IPS DF 19.7 (cell line): ENCODE measurements at regions not wholly inside any gene's neighbourhood (a gene's known extent, or its start where the extent isn't known, plus 50 kb on each side); places are given as distances from the start of the nearest gene placed in this dataset.

Experiments used
- DNase-seq: peaks from one replicate; pipeline ENCODE4 v3.0.0-alpha.2; 2013; ENCODE audit warnings: low read depth, low spot score

DNA sequence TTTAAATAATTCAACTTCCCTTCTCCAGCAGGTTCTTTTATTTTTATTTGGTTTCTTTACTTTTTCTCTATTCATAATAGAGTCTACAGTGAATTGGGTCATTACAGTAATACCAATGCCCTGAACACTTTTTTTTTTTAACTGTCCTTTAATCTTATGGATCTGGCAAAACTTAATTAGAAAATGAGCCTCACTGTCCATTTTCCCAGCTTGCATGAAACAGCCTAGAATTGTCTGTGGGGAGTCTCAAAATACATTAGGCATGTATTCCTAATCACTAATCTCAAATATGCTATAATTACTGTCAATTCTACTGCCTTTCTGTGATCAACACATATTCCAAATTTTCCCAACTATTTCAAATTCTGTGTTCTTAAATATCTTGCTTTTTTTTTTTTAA, 406.8 kb downstream of the ANXA1 start:
- DNase-seq: no peak

DNA sequence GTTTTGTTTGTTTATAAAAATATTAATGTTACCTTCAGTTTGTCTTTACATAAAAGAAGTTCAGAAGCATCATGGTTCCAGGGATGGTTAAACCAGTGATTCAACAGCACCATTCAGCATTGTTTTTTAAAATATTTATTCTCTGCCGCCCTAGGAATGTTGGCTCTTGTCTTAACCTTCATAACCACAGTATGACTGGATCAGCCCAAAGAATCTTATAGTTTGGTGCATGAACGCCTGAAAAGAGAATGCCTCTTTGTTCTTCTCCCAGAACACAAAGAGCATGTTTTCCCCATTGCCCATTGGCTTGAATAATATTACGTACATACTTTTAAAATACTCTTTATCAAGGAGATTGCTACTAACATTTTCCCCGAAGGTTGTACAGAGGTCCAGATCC, 413.4 kb downstream of the ANXA1 start:
- DNase-seq: no peak

DNA sequence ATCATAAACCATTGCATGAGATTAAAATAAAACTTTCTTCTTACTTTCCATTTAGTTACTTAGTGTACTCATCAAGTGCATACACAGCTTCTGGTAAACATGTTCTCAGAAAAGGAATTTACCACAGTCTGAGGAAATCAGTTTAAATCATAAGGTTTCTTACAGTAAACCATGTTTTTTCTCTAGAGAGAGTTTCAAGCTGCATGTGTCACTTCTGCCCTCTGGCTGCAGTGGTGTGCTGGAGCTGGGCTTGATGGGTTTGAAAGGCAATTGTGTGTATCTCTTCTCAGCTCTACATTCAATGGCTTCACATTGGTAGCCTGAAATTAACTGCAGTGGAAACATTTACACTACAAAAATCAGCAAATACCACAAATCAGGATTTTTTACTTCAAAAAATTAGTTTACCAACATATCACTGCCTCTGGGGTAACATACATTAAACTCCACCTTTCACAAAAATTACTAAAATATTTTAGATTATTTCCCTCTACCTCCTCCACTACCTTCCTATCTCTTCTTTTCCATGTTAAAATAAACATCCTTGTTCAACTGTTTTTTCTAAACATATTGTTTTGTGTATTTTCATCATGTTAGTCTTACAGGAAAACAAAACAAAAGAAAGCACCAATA, 414.3 kb downstream of the ANXA1 start:
- DNase-seq: peak; percentile 17

DNA sequence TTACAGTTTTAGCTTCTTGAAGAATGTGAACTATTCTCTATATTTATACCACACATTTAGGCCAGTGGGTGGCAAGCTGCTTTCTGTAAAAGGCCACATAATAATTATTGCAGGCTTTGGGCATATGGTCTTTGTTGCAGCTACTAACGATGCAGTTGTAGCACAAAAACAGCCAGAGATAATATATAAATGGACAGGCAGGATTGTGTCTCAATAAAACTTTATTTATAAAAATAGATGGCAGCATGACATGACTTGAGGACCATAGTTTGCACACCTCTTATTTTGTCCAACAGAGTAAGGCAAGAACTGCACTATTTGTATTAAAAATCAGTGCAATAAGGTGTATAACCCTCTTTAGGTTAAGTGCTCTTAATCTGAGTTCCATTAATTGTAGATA, 415.0 kb downstream of the ANXA1 start:
- no peak for DNase-seq

DNA sequence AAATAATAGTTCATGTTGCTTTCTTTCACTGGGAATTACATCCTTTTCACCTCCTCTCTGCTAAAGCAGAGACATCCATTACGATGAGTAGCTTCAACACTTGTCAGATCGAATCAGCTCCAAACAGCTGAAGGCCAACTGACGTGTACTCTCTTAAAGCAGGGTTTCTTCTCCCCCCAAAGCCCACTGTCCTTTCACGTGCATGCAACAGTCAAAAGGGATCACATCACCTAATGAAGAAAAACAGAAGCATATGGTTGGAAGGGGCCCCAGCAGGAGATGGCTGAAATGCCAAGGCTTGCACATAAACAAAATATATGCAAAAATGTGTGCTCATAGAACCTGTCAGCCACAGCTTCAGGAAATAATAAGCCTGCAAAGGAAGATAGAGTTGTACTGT, 421.6 kb downstream of the ANXA1 start:
- DNase-seq: no peak

DNA sequence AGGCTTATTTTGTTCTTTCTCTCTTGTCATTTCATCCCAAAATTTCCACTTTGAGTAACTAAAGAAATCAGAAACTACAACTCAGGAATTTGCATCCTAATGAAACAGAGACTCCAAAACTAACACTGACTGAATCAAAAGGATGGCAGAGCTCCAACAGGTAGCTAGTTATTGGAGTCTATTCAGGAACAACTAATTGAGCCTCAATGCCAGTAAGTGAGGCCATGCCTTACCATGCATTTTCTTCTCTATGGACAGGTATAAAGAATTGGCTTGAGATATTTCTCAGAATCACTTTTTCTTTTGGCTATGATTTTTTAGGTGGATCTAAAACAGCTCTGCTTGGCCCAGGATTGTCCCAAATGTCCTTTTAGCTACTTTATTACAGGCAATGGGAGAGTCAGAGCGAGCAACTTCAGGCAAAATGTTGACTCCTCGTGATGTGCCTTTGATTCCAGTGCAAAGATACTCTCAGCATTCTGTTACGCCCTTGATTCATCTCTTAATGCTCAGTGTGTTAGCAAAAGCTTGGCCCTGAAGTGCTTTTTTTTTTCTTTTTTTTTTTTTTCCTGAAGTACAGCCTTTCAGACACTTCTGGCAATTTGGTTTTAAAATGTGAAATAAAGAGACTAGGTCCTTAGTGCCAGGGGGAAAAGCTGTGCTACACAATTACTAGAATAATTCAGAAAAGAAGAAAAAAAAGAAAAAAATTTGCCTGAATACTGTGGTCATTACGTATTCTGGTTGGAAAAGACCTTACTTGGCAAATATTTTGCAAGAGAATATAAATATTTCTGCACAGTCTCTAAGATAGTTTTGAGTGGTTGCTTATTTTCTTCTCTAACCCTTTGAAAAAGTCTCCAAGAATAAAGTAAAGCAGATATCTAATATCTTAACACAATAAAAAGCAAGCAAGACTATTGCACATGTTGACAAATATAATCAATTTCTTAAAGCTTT, 423.7 kb downstream of the ANXA1 start:
- DNase-seq: no peak

DNA sequence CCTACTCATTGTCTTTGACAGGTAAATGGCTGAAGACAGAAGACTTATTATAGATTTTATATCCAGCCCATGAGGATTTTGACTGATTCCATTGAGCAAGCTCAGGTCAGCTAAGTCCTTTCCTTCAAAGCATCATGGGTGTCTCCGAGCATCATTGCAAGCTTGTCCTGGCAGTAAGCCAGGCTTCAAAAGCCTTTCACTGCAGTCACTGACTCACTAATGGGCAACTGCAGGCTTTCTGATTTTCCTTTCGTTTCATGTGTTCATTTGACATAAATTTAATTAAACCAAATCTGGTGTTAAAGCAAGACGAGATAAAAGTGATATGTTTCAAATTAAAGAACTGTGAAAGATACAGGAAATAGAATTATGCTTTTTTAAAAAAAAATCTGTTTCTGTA, 426.2 kb downstream of the ANXA1 start:
- DNase-seq: no peak

DNA sequence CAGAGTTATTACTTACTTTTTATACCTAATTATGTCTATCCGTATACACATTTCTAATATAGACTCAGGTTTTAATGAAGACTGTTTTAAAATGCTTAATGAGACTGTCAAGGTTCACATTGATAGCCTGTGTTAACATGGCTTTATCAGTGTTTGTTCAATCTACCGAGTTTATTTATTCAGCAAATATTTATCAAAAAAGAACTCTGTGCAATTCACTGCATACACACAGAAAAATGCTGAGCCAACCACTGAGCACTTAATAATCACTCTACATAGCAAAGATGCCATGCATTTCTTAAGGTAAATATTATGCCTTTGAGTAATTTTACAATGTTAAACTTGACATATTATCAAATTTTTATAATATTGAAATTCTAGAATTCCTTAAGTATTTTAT, 428.2 kb downstream of the ANXA1 start:
- DNase-seq: no peak

DNA sequence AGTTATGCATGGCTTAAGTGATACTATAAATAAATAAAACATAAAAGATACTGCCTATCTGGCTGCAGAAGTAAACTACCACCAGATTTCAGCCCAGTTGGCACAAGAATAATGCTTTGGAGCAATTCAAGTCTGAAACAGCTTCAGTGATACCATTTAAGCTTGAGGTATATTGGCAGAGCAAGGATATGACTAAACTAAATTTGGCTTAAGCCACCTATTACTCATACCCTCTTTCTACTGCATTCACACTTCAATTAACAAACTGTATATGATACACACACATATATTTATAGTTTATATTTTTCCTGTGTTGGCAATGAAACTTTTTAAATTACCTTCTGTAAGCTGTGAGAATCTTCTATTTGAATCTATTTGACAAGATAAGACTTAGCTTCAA, 431.9 kb downstream of the ANXA1 start:
- DNase-seq: no peak

DNA sequence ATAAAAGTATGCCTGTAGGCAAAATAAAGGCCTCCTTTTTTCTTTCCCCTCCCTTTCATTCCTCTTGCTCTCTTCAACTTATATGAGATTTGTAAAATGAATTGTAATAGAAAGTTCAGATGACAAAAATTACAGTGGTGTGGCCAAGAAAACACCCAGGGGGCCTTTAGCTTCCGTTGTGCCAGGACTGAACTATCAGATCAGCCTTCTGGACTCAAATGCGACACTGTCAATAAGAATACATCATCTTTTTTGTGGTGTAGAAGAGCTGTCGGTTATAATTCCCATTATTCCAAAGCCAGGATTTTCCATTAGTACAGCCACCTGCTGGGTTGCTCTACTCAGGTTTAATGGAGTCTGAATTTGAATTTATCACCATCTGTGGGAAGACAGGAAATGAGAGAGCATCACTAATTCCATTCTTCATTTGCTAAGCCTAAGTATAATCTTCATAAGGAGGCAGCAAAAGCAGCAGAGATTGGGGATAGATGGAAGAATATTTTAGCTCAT, 443.4 kb downstream of the ANXA1 start:
- DNase-seq: no peak

DNA sequence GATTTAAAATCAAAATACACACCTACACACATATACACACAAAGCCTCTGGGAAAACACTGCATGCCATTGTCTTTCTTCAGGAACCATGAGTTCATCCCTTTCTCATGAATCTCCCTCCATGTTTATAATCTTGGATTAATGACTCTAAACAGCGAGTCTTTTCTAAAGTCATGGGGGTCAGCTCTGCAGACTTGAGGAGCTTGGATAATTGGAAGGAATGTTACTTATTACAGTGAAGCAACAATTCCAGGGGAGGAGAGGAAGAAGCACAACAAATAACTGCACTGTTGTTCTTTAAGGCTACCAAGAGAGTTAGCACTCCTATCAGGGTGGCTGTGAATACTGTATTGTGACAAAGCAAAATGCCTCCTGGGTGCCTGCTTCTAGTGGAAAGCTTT, 444.7 kb downstream of the ANXA1 start:
- DNase-seq: no peak

DNA sequence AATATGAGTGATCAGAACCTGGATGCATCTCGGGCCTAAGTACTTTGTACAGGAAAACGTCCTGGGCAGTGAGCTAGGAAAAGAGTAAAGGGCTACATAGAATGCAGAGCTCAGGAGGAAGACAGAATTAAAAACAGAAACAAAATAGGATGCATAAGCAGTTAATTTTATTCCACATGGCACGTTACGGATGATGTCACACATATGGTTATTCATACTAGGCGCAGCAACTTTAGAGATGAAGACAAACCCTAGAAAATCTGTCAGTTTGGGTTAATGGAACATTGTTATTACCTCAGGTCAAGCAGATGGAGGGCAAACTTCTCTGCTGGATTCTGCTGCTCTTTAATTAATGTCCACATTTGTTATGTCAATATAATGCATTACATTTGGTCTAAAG, 445.4 kb downstream of the ANXA1 start:
- DNase-seq: no peak

DNA sequence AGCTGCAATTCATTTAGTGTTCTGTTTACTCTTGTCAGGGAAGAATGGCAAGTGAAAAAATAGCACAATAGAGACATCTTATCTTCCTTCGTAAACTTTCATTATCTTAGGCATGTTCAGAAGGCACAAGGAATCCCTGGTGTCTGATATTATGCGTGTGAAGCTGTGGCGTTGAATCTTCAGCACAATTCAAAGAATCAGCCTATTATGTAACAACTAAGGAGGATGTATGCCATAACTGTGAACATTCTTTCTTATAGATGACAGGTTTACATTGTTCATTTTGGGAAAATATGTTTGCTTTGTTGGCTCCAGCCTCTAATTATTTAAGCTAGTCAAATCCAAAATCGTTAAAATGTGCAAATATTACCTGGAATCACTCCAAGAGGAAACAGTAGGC, 446.1 kb downstream of the ANXA1 start:
- DNase-seq: no peak

DNA sequence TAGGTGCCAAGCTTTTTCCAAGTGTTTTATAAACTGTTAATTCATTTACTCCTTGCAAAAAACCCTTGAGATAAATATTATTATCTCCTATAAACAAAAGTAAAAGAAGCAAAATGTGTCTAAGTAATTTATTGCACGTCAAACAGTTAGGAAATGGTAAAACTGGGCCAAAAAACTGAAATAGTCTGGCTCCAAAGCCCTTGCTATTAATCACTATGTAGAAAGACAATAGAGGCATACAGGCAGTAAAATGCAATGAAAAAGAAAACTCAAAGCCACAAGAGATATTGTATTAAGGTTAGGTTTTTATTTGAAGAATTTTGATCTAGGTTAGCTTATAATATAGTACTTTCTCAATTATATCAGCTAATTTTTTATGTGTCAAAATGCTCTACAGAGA, 457.7 kb downstream of the ANXA1 start:
- no peak for DNase-seq

DNA sequence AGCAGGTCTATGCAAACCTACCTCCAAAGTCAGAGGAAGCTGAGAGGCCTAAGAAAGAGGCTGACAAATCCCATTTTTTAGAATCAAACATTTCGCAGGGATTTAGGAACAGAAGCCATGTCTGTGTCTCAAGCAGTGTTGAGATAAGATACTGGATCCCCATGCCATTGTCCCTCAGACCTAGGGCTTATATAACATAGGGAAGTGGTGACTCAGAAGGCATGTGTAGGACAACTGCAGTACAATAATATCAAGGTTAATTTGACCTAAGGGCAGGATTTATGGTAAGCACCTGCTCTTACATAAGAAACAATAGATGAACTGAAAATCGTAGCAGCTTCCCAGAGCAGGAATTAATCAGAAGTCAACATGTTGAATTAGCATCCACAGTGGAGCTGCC, 459.4 kb downstream of the ANXA1 start:
- no peak for DNase-seq

DNA sequence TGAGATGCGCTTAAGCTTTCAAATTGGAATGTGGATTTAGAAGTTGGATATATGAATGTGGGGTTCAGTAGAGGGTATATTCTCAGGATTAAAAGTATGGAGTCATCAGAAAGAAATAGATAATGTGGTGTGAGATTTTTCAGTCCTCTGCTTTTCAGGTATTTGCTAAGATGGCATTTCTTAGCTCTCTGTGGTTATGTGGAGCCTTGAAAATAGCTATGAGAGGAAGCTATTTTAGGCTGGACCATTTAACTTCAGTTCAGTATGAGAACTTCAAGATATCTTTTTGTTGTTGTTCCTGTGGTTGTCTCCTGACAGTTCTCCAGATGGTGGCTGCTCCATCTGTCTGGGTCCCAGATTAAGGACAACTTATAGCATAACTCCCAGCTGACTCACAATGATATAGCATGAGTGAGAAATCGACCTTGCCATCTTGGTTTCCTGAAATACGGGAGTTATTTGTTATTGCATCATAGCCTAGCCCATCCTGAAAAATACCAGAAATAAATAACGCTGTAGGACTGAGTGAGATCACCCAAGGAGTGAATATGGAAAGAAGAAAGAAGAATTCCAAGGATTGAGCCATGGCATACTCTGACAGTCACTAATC, 461.5 kb downstream of the ANXA1 start:
- DNase-seq: no peak

DNA sequence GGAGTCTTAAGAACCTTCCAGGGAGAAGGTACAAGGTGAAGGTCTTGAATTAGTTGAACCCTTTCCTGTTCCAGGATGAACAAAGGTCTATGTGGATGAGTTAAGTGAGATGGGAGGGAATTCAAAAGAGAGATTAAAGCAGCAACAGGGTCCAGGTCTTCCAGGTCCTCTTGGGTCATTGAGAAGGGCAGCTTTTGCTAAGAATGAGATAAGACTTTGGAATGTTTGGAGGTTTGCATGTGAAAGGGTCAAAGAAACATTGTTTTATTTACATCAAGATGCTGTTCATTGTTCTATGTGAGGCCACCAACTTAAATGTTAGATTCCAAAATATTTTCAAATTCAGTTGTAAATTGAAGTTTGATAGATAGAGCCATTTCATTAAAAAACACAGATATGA, 463.9 kb downstream of the ANXA1 start:
- peak; percentile 59 for DNase-seq

DNA sequence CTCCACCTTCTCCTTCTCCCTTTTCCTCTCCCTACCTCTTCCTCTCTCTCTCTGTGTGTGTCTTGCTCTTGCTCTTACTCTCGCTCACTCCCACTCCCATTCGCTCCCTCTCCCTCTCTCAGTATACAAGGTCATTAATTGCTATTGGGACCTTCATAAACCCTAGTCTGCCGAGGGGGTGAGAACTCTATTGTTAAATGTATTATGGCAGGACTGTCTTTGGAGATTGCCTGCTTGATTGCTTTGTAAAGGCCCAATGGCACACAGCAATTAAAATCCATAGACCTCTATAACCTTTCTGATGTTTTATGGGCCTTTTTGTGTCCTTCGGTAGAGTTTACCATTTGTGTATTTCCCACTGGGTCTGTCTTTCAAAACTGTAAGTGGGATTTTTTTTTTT, 465.9 kb downstream of the ANXA1 start:
- no peak for DNase-seq

DNA sequence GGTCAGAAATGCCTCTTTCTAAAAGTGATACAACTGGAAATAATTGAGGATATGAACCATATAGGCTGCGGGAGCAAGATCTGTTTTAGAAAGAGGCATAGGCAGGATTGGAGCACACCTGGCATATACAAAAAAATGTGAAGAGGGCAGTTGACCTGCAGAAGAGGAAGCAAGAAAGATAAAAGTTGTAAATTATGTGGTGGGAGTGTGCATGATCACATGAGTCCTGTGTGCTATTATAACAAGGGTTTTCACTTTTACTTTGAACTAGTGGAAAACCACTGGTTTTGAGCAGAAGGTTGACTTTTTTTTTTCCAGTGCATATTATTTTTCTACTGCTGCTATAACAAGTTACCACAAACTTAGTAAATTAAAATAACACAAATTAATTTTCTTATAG, 489.3 kb downstream of the ANXA1 start:
- no peak for DNase-seq

DNA sequence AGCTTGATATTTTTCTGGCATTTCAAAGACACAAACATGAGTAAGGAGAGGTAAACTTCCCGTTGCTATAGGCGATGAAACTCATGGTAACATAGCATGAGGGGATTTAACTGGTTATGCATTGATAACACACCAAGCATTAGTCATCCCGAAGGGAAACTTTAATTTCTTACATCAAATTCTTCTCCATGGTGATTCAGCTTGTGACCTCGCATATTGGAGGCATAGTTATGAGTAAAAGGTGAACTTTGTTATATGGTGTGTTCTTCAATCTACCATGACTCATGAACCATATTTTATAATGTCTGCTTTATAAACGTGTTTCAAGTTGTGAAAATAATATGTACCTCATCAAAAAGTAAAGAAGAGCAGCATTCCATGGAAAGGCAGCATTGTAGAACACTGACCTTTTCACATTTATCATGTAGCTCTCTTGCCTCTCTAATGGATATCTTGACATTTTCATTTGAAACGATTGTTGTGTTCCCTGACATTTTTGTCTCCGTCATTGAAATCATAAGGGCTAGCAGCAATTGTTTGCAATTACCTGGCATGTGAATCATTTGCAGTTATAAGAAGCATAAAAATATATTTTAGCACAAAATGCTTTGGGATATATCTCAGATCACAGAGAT, 491.8 kb downstream of the ANXA1 start:
- DNase-seq: no peak

DNA sequence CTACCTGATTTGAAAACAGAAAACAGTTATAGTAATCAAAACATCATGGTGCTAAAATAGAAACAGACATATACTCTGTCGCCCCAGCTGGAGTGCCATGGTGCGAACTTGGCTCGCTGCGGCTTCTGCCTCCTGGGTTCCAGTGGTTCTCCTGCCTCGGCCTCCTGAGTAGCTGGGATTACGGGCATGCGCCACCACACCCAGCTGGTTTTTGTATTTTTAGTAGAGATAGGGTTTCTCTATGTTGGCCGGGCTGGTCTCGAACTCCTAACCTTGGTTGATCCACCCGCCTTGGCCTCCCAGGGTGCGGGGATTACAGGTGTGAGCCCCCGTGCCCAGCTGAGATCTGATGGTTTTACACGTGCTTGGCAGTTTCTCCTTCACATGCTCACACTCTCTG, 495.9 kb downstream of the ANXA1 start:
- no peak for DNase-seq

DNA sequence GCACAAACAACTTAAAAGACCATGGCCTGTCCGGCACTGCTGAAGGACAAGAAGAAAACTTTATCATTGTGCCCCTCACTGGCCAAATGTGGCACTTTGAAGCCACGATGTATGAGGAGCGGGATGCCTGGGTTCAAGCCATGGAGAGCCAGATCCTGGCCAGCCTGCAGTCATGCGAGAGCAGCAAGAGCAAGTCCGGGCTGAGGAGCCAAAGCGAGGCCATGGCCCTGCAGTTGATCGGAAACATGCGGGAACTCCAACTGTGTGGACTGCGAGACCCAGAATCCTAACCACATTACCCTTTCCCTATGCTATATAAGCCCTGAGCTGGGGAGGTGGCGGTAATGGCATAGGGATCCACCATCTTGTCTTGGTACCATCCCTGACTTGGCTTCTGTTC, 497.9 kb downstream of the ANXA1 start:
- DNase-seq: no peak
